A673 (cell line): ENCODE measurements at regions not wholly inside any gene's neighbourhood (a gene's known extent, or its start where the extent isn't known, plus 50 kb on each side); places are given as distances from the start of the nearest gene placed in this dataset.

Experiments used
- BruUV-seq: library from RNA; stranded (reverse); fragments of 400-500 nt; replicated peaks from 2 replicates; lab custom pipeline; 2021; lab: Mats Ljungman, UMichigan
- CTCF ChIA-PET: fragments of 300-600 bp; sonication (Branson Sonifier 250); formaldehyde crosslinking; loops from one replicate; lab custom pipeline; 2022; ENCODE audit warnings: antibody characterized with exemption; lab: Charles Lee
- POLR2A ChIA-PET: fragments of 300-600 bp; sonication (Branson Sonifier 250); formaldehyde crosslinking; loops from one replicate; lab custom pipeline; 2022; ENCODE audit warnings: antibody characterized with exemption; ENCODE audit not compliant: low non-redundant PET; lab: Charles Lee
- DNase-seq: peaks from one replicate; pipeline ENCODE4 v3.0.0-alpha.2; 2015; ENCODE audit warnings: low spot score
- H3K27ac ChIP-seq: fragments of 200-600 bp; sonication (generic); 2 replicates; pipeline ENCODE4 v1.5.1; 2016; ENCODE audit warnings: mixed run types, low read depth, mild to moderate bottlenecking, mixed read lengths, antibody characterized with exemption, low read length; ENCODE audit not compliant: poor library complexity, severe bottlenecking
- H3K27me3 ChIP-seq: fragments of 200-600 bp; sonication (generic); replicated peaks from 2 replicates; pipeline ENCODE4 v1.6.1; 2017; ENCODE audit warnings: mixed run types, low read depth, mild to moderate bottlenecking, mixed read lengths, antibody characterized with exemption, low read length; ENCODE audit not compliant: insufficient read depth, poor library complexity
- H3K36me3 ChIP-seq: fragments of 200-600 bp; sonication (generic); 2 replicates; pipeline ENCODE4 v1.6.1; 2016; ENCODE audit warnings: mixed run types, mild to moderate bottlenecking, mixed read lengths, antibody characterized with exemption, low read length; ENCODE audit not compliant: insufficient read depth, poor library complexity, severe bottlenecking
- H3K4me1 ChIP-seq: fragments of 200-600 bp; sonication (generic); 2 replicates; pipeline ENCODE4 v1.6.1; 2017; ENCODE audit warnings: mixed run types, mild to moderate bottlenecking, mixed read lengths, antibody characterized with exemption, low read length; ENCODE audit not compliant: insufficient read depth, poor library complexity, severe bottlenecking
- H3K4me3 ChIP-seq: fragments of 200-600 bp; sonication (generic); 2 replicates; pipeline ENCODE4 v1.5.1; 2016; ENCODE audit warnings: low read depth, mixed run types, mild to moderate bottlenecking, mixed read lengths, low read length; ENCODE audit not compliant: poor library complexity, severe bottlenecking
- H3K9me3 ChIP-seq: fragments of 200-600 bp; sonication (generic); 2 replicates; pipeline ENCODE4 v1.6.1; 2016; ENCODE audit warnings: mixed run types, low read depth, mild to moderate bottlenecking, mixed read lengths, antibody characterized with exemption, low read length; ENCODE audit not compliant: poor library complexity, severe bottlenecking
- EZH2 ChIP-seq: fragments of 200-600 bp; sonication (generic); IDR thresholded peaks from 2 replicates; pipeline ENCODE4 v1.6.1; 2017; ENCODE audit warnings: borderline replicate concordance, low read depth, mild to moderate bottlenecking, mixed read lengths, antibody characterized with exemption, low read length; ENCODE audit not compliant: poor library complexity, severe bottlenecking
- intact Hi-C: fragments of 100-400 bp; cut with micrococcal nuclease; formaldehyde crosslinking; loops from one replicate; pipeline ENCODE4 v1.10.0; 2022; ENCODE audit not compliant: unreplicated experiment
- TF ChIP-seq, protein P1 (sequence below): fragments of 300-800, 200-600 bp; sonication (generic); conservative IDR thresholded peaks from 2 replicates; pipeline ENCODE4 v1.5.1; 2017; ENCODE audit warnings: low read depth, mild to moderate bottlenecking, antibody characterized with exemption, low read length, moderate library complexity, mixed read lengths

DNA sequence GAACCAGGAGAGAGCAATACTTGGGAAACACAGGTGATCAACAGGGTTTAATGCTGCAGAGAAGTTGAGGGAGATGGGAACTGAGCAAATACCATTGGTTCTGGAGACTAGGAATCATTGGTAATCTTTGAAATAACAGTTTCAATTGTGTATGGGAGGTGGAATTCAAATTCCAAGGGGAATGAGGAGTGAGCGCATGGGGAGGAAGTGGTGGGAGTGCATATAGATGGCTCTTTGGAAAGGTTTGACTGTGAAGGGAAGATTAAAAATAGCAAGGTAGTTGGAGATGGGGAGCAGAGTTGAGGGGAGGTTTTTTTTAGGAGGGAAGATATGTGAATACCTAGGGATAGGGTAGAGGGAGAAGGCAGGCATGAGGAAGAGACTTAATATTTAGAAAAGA, 51.1 kb upstream of the ROPN1 start:
- Histone ChIP-seq H3K36me3 (no peaks in the 10 kb centered on the region), H3K4me3 (no peak overlapping the region), H3K4me1 (peaks cover 3% of the 10 kb centered on the region), H3K27me3 (no peaks in the 10 kb centered on the region), H3K27ac (no peak overlapping the region), H3K9me3 (no peaks in the 10 kb centered on the region)
- no peak for DNase-seq
- ChIA-PET CTCF (no interaction called here), POLR2A (no interaction called here)
- no peak for TF ChIP-seq EZH2
- TF ChIP-seq, protein P1, sequence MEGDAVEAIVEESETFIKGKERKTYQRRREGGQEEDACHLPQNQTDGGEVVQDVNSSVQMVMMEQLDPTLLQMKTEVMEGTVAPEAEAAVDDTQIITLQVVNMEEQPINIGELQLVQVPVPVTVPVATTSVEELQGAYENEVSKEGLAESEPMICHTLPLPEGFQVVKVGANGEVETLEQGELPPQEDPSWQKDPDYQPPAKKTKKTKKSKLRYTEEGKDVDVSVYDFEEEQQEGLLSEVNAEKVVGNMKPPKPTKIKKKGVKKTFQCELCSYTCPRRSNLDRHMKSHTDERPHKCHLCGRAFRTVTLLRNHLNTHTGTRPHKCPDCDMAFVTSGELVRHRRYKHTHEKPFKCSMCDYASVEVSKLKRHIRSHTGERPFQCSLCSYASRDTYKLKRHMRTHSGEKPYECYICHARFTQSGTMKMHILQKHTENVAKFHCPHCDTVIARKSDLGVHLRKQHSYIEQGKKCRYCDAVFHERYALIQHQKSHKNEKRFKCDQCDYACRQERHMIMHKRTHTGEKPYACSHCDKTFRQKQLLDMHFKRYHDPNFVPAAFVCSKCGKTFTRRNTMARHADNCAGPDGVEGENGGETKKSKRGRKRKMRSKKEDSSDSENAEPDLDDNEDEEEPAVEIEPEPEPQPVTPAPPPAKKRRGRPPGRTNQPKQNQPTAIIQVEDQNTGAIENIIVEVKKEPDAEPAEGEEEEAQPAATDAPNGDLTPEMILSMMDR = no peak
- no TSS peak for BruUV-seq
- intact Hi-C loops = no loop called here

DNA sequence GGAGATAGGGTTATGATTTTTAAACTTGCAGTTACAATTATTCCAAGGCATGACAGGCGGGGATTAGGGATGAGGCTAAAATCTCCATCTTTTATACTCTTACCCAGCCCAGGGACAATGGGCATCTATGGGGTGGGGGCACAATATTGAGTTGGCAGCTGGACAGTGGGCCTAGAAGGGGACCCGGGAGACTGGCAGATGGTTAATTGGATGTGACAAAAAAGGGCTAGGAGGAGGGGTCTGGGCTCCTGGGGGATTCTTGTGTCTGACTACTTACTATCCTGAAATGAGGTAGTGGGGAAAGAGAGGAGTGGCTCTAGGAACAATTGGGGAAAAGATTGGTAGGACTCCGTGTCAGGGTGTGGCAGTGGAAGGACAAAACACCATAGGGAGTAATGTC, 53.0 kb upstream of the ROPN1 start:
- Histone ChIP-seq H3K36me3 (no peaks in the 10 kb centered on the region), H3K27me3 (no peaks in the 10 kb centered on the region), H3K4me1 (peaks cover 3% of the 10 kb centered on the region), H3K27ac (no peak overlapping the region), H3K9me3 (no peaks in the 10 kb centered on the region), H3K4me3 (no peak overlapping the region)
- DNase-seq = no peak
- intact Hi-C loops = no loop called here
- no TSS peak for BruUV-seq
- POLR2A ChIA-PET = no interaction called here
- no peak for TF ChIP-seq EZH2
- TF ChIP-seq, protein P1 = no peak
- CTCF ChIA-PET = no interaction called here

DNA sequence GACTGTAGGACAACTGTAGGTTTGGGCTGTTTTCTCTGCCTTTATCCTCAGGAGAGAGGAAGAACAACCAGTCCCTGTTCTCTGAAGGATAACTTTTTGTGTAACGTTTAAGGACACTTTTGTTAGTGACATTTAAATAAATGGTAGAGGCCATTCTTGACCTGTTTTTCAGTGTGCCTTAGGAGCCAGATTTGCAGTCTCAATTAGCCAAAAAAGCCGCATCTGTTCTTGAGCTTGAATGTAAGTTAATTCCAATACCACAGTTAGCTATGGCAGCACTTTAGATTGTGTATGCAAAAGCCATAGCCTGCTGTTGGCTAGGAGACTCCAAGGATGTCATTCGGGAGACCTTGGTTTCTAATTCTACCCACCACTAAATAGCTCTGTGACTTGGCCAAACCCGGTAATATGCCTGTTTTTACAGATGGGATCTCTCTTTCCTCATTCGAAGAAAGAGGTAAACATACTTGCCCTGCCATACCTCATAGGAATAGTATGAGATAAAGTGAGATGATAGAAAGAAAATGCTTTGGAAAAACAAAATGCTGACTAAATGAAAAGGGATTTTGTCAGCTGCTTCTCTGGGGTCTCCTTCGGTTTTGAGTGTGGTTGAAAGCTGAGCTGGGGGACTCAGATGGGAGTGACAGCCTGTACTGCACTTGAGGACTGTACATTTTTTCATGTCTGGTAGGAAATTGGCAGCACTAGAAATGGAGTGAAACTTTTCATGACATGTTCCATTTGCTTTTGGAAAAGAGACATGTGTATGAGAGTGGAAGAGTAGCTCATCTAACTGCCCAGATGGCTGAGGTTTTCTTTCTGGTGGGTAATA, 57.3 kb upstream of the ROPN1 start:
- CTCF ChIA-PET = interaction anchor here (0.6 kb wide), 1 partner anchor 16 kb away, joined by 3 read pairs; the partner anchor contains the start of gene KALRN
- intact Hi-C loops = no loop called here

More for the DNA sequence above, 57.3 kb upstream of the ROPN1 start:
- BruUV-seq = no TSS peak
- POLR2A ChIA-PET = interaction anchor here (0.5 kb wide), 1 partner anchor 32 kb away, joined by 3 read pairs; no protein-coding TSS in a partner anchor
- Histone ChIP-seq H3K36me3 (no peaks in the 10 kb centered on the region), H3K27ac (no peak overlapping the region), H3K27me3 (no peaks in the 10 kb centered on the region), H3K9me3 (no peaks in the 10 kb centered on the region), H3K4me3 (no peak overlapping the region), H3K4me1 (peaks cover 3% of the 10 kb centered on the region)
- no peak for DNase-seq
- TF ChIP-seq, protein P1 = no peak
- TF ChIP-seq EZH2 = no peak
